HCT116 (cell line): ENCODE measurements at regions not wholly inside any gene's neighbourhood (a gene's known extent, or its start where the extent isn't known, plus 50 kb on each side); places are given as distances from the start of the nearest gene placed in this dataset.

Experiments used
- ATAC-seq: fragments of 200-7000 bp; cut with Tn5 transposase; 2 replicates; pipeline ENCODE4 v1.9.1; 2020; ENCODE audit warnings: mild to moderate bottlenecking, moderate library complexity
- BruUV-seq: library from RNA; stranded (reverse); fragments of 400-500 nt; replicated peaks from 2 replicates; lab custom pipeline; 2021; lab: Mats Ljungman, UMichigan
- CTCF ChIA-PET: fragments of 300-600 bp; sonication (Branson Sonifier 250); formaldehyde crosslinking; loops from one replicate; lab custom pipeline; 2021; ENCODE audit warnings: antibody characterized with exemption; lab: Charles Lee
- POLR2A ChIA-PET: fragments of 300-600, 350-600 bp; sonication (Branson Sonifier 250); formaldehyde crosslinking; loops from one replicate; lab custom pipeline; 2021; ENCODE audit warnings: antibody characterized with exemption; lab: Charles Lee
- RAD21 ChIA-PET, 2 experiments: fragments of 300-600 bp; sonication (Branson Sonifier 250); formaldehyde crosslinking; loops; one replicate each; lab custom pipeline; 2023; ENCODE audit warnings: low total read pairs in 2 of 2; ENCODE audit not compliant: uncharacterized antibody in 2 of 2, unreplicated experiment in 2 of 2, low non-redundant PET in 1 of 2; lab: Charles Lee
- DNase-seq: peaks from one replicate; pipeline ENCODE4 v3.0.0-alpha.2; 2010; ENCODE audit warnings: low read depth, low spot score
- H2AFZ ChIP-seq: fragments of 200-600 bp; shearing (Covaris generic), sonication (generic); 2 replicates; pipeline ENCODE4 v1.6.1; 2017; ENCODE audit warnings: low read depth, mixed run types, mixed read lengths, antibody characterized with exemption, low read length; ENCODE audit not compliant: poor library complexity, severe bottlenecking
- H3K27ac ChIP-seq: 2 replicates; pipeline ENCODE4 v1.5.1; 2012; ENCODE audit warnings: low read depth, low read length
- H3K27me3 ChIP-seq: fragments of 200-600 bp; sonication (generic); 2 replicates; pipeline ENCODE4 v1.6.1; 2016; ENCODE audit warnings: mixed run types, low read length, mixed read lengths; ENCODE audit not compliant: insufficient read depth
- H3K36me3 ChIP-seq, 2 experiments: fragments of 200-500 bp in 1 of 2; fragments of 200-600 bp in 1 of 2; sonication (Bioruptor generic) in 1 of 2; sonication (generic) in 1 of 2; 2 replicates each; pipeline versions ENCODE4 v1.5.1 to v1.6.1; 2014 to 2016; ENCODE audit warnings: low read length in 2 of 2, inconsistent platforms in 1 of 2, mixed read lengths in 1 of 2, mixed run types in 1 of 2; ENCODE audit not compliant: insufficient read depth in 2 of 2, control insufficient read depth in 1 of 2
- H3K4me1 ChIP-seq, 2 experiments: fragments of 200-600 bp in 1 of 2; sonication (generic) in 1 of 2; 2 replicates each; pipeline versions ENCODE4 v1.5.1 to v1.6.1; 2012 to 2017; ENCODE audit warnings: low read length in 2 of 2, inconsistent platforms in 1 of 2, mild to moderate bottlenecking in 1 of 2, mixed read lengths in 1 of 2, mixed run types in 1 of 2, moderate library complexity in 1 of 2; ENCODE audit not compliant: insufficient read depth in 2 of 2, control insufficient read depth in 1 of 2
- H3K4me2 ChIP-seq: fragments of 200-600 bp; sonication (generic); 2 replicates; pipeline ENCODE4 v1.6.1; 2017; ENCODE audit warnings: mixed run types, low read length, mixed read lengths
- H3K4me3 ChIP-seq, 2 experiments: fragments of 200-600 bp in 1 of 2; sonication (generic) in 1 of 2; replicated peaks in 1 of 2; 2 replicates each; pipeline ENCODE4 v1.5.1; 2011 to 2016; ENCODE audit warnings: low read length in 2 of 2, control low read depth in 1 of 2, low read depth in 1 of 2, mild to moderate bottlenecking in 1 of 2, mixed read lengths in 1 of 2, mixed run types in 1 of 2
- H3K79me2 ChIP-seq: fragments of 200-600 bp; sonication (generic); 2 replicates; pipeline ENCODE4 v1.6.1; 2017; ENCODE audit warnings: mild to moderate bottlenecking, mixed run types, low read length, moderate library complexity, mixed read lengths; ENCODE audit not compliant: insufficient read depth
- H3K9ac ChIP-seq: fragments of 200-600 bp; sonication (generic); 2 replicates; pipeline ENCODE4 v1.6.1; 2016; ENCODE audit warnings: low read length, mixed read lengths
- H3K9me2 ChIP-seq: fragments of 200-600 bp; sonication (generic), shearing (Covaris generic); 2 replicates; pipeline ENCODE4 v1.6.1; 2017; ENCODE audit warnings: mixed run types, mild to moderate bottlenecking, moderate library complexity; ENCODE audit not compliant: insufficient read depth
- H3K9me3 ChIP-seq, 2 experiments: fragments of 200-500 bp in 1 of 2; fragments of 200-600 bp in 1 of 2; sonication (Bioruptor generic) in 1 of 2; sonication (generic) in 1 of 2; 2 replicates each; pipeline ENCODE4 v1.6.1; 2014 to 2017; ENCODE audit warnings: low read length in 2 of 2, mixed read lengths in 2 of 2, inconsistent platforms in 1 of 2, low read depth in 1 of 2, mild to moderate bottlenecking in 1 of 2, mixed run types in 1 of 2, moderate library complexity in 1 of 2; ENCODE audit not compliant: control insufficient read depth in 1 of 2, insufficient read depth in 1 of 2
- H4K20me1 ChIP-seq: fragments of 200-600 bp; sonication (generic), shearing (Covaris generic); 2 replicates; pipeline ENCODE4 v1.6.1; 2017; ENCODE audit warnings: mixed run types, mild to moderate bottlenecking, moderate library complexity; ENCODE audit not compliant: insufficient read depth
- ATF3 ChIP-seq: IDR thresholded peaks from 2 replicates; pipeline ENCODE4 v1.6.1; 2012
- CTCF ChIP-seq, 3 experiments: fragments of 200-600 bp in 1 of 3; sonication (generic) in 1 of 3; IDR thresholded peaks in 2 of 3; conservative IDR thresholded peaks in 1 of 3; 2 replicates each; pipeline ENCODE4 v1.5.1; 2012 to 2017; ENCODE audit warnings: low read depth in 2 of 3, low read length in 2 of 3, antibody characterized with exemption in 1 of 3, borderline replicate concordance in 1 of 3, control low read depth in 1 of 3, mild to moderate bottlenecking in 1 of 3, mixed read lengths in 1 of 3, mixed run types in 1 of 3, moderate library complexity in 1 of 3; ENCODE audit not compliant: insufficient read depth in 1 of 3
- FOSL1 ChIP-seq: IDR thresholded peaks from 2 replicates; pipeline ENCODE4 v1.6.1; 2012; ENCODE audit warnings: low read depth
- SRF ChIP-seq: IDR thresholded peaks from 2 replicates; pipeline ENCODE4 v1.6.1; 2012; ENCODE audit warnings: low read depth
- ZBTB33 ChIP-seq: IDR thresholded peaks from 2 replicates; pipeline ENCODE4 v1.6.1; 2011; ENCODE audit warnings: mild to moderate bottlenecking, low read length, moderate library complexity; ENCODE audit not compliant: insufficient replicate concordance; ENCODE audit errors: extremely low read depth
- ZFX ChIP-seq: fragments of 450-650 bp; IDR thresholded peaks from 2 replicates; pipeline ENCODE4 v1.6.1; 2017
- intact Hi-C: fragments of 100-400 bp; cut with micrococcal nuclease; formaldehyde crosslinking; loops from 2 replicates; pipeline ENCODE4 v1.10.0; 2022

GRCh38 chr5:175096469-175097165 lies 347.4 kb downstream of the DRD1 start:
- Histone ChIP-seq H3K9me2 (0 out of 2 replicates have a peak, but pooled peaks cover 3% of the 10 kb centered on the region), H3K27me3 (no peaks in the 10 kb centered on the region), H3K36me3 (no peaks in the 10 kb centered on the region), H3K9ac (no peak overlapping the region), H3K79me2 (no peaks in the 10 kb centered on the region), H3K4me2 (no peak overlapping the region), H3K4me3 (no peak overlapping the region), H3K4me1 (no peaks in the 10 kb centered on the region), H3K9me3 (no peaks in the 10 kb centered on the region), H4K20me1 (no peaks in the 10 kb centered on the region), H3K27ac (no peak overlapping the region), H2AFZ (no peak overlapping the region)
- no peak for ATAC-seq
- no peak for DNase-seq
- TF ChIP-seq FOSL1 = no peak
- no peak for TF ChIP-seq CTCF (IDR thresholded peaks at IDR 0.05 in 2 of 3, conservative IDR thresholded peaks at IDR 0.05 in 1 of 3; ENCODE audit: borderline replicate concordance in 1 of 3, insufficient read depth in 1 of 3, low read depth in 2 of 3, low read length in 2 of 3)
- TF ChIP-seq ZBTB33 = no peak
- TF ChIP-seq ZFX = no peak
- no peak for TF ChIP-seq SRF
- TF ChIP-seq ATF3 = no peak
- intact Hi-C loops = no loop called here
- POLR2A ChIA-PET = interaction anchor here (0.6 kb wide), 1 partner anchor 168 kb away, joined by 4 read pairs; no protein-coding TSS in a partner anchor
- no TSS peak for BruUV-seq
- CTCF ChIA-PET = interaction anchor here (0.5 kb wide), 1 partner anchor 167 kb away, joined by 3 read pairs; no protein-coding TSS in a partner anchor
- RAD21 ChIA-PET = no interaction called here
